H9 (cell line): ENCODE measurements at regions not wholly inside any gene's neighbourhood (a gene's known extent, or its start where the extent isn't known, plus 50 kb on each side); places are given as distances from the start of the nearest gene placed in this dataset.
"Not testable (repeated sequence)": the region's sequence is repeated elsewhere in the genome, so short reads cannot be mapped to it uniquely, and the experiment has no call there.

Experiments
- DNase-seq: peaks from one replicate; pipeline ENCODE4 v3.0.0-alpha.2; 2017
- H2AFZ ChIP-seq: one replicate; pipeline ENCODE4 v1.6.1; 2013; ENCODE audit warnings: mild to moderate bottlenecking, low read length, control low read depth, moderate library complexity
- H2AK5ac ChIP-seq: 2 replicates; pipeline ENCODE4 v1.6.1; 2013; ENCODE audit warnings: low read length, control low read depth, mixed read lengths; ENCODE audit not compliant: insufficient read length
- H2BK120ac ChIP-seq: one replicate; pipeline ENCODE4 v1.6.1; 2013; ENCODE audit warnings: low read depth, mild to moderate bottlenecking, low read length, control low read depth, inconsistent platforms; ENCODE audit not compliant: poor library complexity, severe bottlenecking
- H2BK12ac ChIP-seq: 2 replicates; pipeline ENCODE4 v1.6.1; 2013; ENCODE audit warnings: low read length, control low read depth, mixed read lengths, low read depth; ENCODE audit not compliant: insufficient read length
- H2BK15ac ChIP-seq: 2 replicates; pipeline ENCODE4 v1.6.1; 2013; ENCODE audit warnings: low read depth, low read length, control low read depth
- H2BK20ac ChIP-seq: one replicate; pipeline ENCODE4 v1.6.1; 2013; ENCODE audit warnings: low read depth, mild to moderate bottlenecking, low read length, control low read depth, inconsistent platforms; ENCODE audit not compliant: poor library complexity, severe bottlenecking
- H2BK5ac ChIP-seq: 2 replicates; pipeline ENCODE4 v1.6.1; 2013; ENCODE audit warnings: low read length, control low read depth, mixed read lengths; ENCODE audit not compliant: insufficient read length
- H3K14ac ChIP-seq: 2 replicates; pipeline ENCODE4 v1.6.1; 2013; ENCODE audit warnings: low read length, control low read depth; ENCODE audit not compliant: insufficient read depth
- H3K18ac ChIP-seq: 2 replicates; pipeline ENCODE4 v1.6.1; 2013; ENCODE audit warnings: low read depth, mild to moderate bottlenecking, mixed read lengths, low read length, control low read depth; ENCODE audit not compliant: insufficient read length
- H3K23ac ChIP-seq: 2 replicates; pipeline ENCODE4 v1.6.1; 2013; ENCODE audit warnings: low read length, control low read depth, mixed read lengths, low read depth; ENCODE audit not compliant: insufficient read length
- H3K23me2 ChIP-seq: 2 replicates; pipeline ENCODE4 v1.6.1; 2013; ENCODE audit warnings: low read depth, mild to moderate bottlenecking, mixed read lengths, low read length, control low read depth; ENCODE audit not compliant: insufficient read length, poor library complexity, severe bottlenecking
- H3K27ac ChIP-seq: 2 replicates; pipeline ENCODE4 v1.5.1; 2013; ENCODE audit warnings: low read length, control low read depth, mixed read lengths, low read depth; ENCODE audit not compliant: insufficient read length
- H3K27me3 ChIP-seq: 2 replicates; pipeline ENCODE4 v1.6.1; 2013; ENCODE audit warnings: low read length, control low read depth, inconsistent platforms; ENCODE audit not compliant: insufficient read depth
- H3K4ac ChIP-seq: 2 replicates; pipeline ENCODE4 v1.6.1; 2013; ENCODE audit warnings: low read depth, mild to moderate bottlenecking, control low read depth, inconsistent platforms, low read length, moderate library complexity
- H3K4me1 ChIP-seq: 2 replicates; pipeline ENCODE4 v1.6.1; 2013; ENCODE audit warnings: low read length, control low read depth, inconsistent platforms; ENCODE audit not compliant: insufficient read depth
- H3K4me2 ChIP-seq: 2 replicates; pipeline ENCODE4 v1.6.1; 2013; ENCODE audit warnings: low read length, control low read depth, mixed read lengths; ENCODE audit not compliant: insufficient read length, insufficient read depth
- H3K56ac ChIP-seq: 2 replicates; pipeline ENCODE4 v1.6.1; 2013; ENCODE audit warnings: low read depth, mild to moderate bottlenecking, mixed read lengths, low read length, control low read depth; ENCODE audit not compliant: insufficient read length
- H3K79me1 ChIP-seq: 2 replicates; pipeline ENCODE4 v1.6.1; 2013; ENCODE audit warnings: low read depth, mild to moderate bottlenecking, moderate library complexity, low read length, control low read depth, inconsistent platforms; ENCODE audit not compliant: insufficient read depth, poor library complexity, severe bottlenecking
- H3K79me2 ChIP-seq: 2 replicates; pipeline ENCODE4 v1.6.1; 2013; ENCODE audit warnings: low read length, control low read depth, inconsistent platforms; ENCODE audit not compliant: insufficient read depth
- H3K9ac ChIP-seq: 2 replicates; pipeline ENCODE4 v1.6.1; 2013; ENCODE audit warnings: low read length, control low read depth, mixed read lengths; ENCODE audit not compliant: insufficient read length; ENCODE audit errors: extremely low read depth
- H3K9me3 ChIP-seq: one replicate; pipeline ENCODE4 v1.6.1; 2013; ENCODE audit warnings: low read depth, low read length, inconsistent platforms; ENCODE audit not compliant: control insufficient read depth
- H3T11ph ChIP-seq: one replicate; pipeline ENCODE4 v1.6.1; 2013; ENCODE audit warnings: mild to moderate bottlenecking, low read length, control low read depth, inconsistent platforms
- H4K20me1 ChIP-seq: one replicate; pipeline ENCODE4 v1.6.1; 2013; ENCODE audit not compliant: control insufficient read depth, insufficient read length, insufficient read depth
- H4K5ac ChIP-seq: 2 replicates; pipeline ENCODE4 v1.6.1; 2013; ENCODE audit warnings: low read depth, mild to moderate bottlenecking, mixed read lengths, low read length, control low read depth; ENCODE audit not compliant: insufficient read length
- H4K8ac ChIP-seq: replicated peaks from 2 replicates; pipeline ENCODE4 v1.6.1; 2013; ENCODE audit warnings: low read length, control low read depth, mixed read lengths, low read depth; ENCODE audit not compliant: insufficient read length
- H4K91ac ChIP-seq: 2 replicates; pipeline ENCODE4 v1.6.1; 2013; ENCODE audit warnings: low read depth, mild to moderate bottlenecking, moderate library complexity, mixed read lengths, low read length, control low read depth; ENCODE audit not compliant: insufficient read length
- H3K27ac Mint-ChIP-seq, 3 experiments: 2 replicates in 2 of 3; 3 replicates in 1 of 3; pipeline ENCODE4 v1.8.0; 2020 to 2021; ENCODE audit warnings: mixed read lengths in 3 of 3, mild to moderate bottlenecking in 1 of 3, moderate library complexity in 1 of 3
- H3K27me3 Mint-ChIP-seq: 2 replicates; pipeline ENCODE4 v1.8.0; 2021; ENCODE audit warnings: low read depth, mild to moderate bottlenecking, moderate library complexity, mixed read lengths
- H3K36me3 Mint-ChIP-seq, 3 experiments: 2 replicates in 2 of 3; 3 replicates in 1 of 3; pipeline ENCODE4 v1.8.0; 2020 to 2021; ENCODE audit warnings: low read depth in 3 of 3, mixed read lengths in 3 of 3; ENCODE audit not compliant: insufficient read depth in 1 of 3
- H3K4me1 Mint-ChIP-seq, 2 experiments: 2 replicates each; pipeline ENCODE4 v1.8.0; 2020; ENCODE audit warnings: mixed read lengths in 2 of 2
- H3K4me3 Mint-ChIP-seq, 2 experiments: 2 replicates in 1 of 2; 3 replicates in 1 of 2; pipeline ENCODE4 v1.8.0; 2020 to 2021; ENCODE audit warnings: mild to moderate bottlenecking in 2 of 2, mixed read lengths in 2 of 2, moderate library complexity in 1 of 2
- H3K9me3 Mint-ChIP-seq, 2 experiments: 2 replicates in 1 of 2; 3 replicates in 1 of 2; pipeline ENCODE4 v1.8.0; 2020; ENCODE audit warnings: mild to moderate bottlenecking in 2 of 2, mixed read lengths in 2 of 2, moderate library complexity in 1 of 2
- WGBS: extraction: QIAGEN DNeasy Blood & Tissue Kit; methylation state at CpG from one replicate; pipeline ENCODE4 v1.1.7; 2013; ENCODE audit warnings: missing lambda C conversion rate, low lambda C conversion rate, mixed read lengths; ENCODE audit not compliant: insufficient read length; ENCODE audit errors: extremely low coverage; 5-methylcytosine and 5-hydroxymethylcytosine counted together

DNA sequence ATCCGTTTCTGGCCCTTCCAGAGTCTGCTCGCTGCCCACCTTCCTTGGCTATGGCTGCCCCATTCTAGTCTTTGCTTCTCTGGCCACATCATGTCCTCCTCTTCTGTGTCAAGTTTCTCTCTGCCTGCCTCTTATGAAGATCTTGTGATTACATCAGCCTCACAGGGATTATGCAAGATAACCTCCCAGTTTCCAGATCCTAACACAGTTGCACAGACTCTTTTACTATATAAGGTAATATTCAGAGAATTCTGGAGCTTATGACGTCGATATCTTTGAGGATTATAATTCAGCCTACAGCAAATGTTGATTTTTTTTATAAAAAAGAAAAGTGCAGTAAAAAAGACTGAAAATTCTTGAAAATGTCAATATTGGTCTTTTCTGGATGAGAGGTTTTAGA is 97.2 kb upstream of the CRYM start:
- not testable (repeated sequence) for H2AFZ ChIP-seq, H2BK12ac ChIP-seq, H4K8ac ChIP-seq, H3K18ac ChIP-seq, DNase-seq, H3T11ph ChIP-seq, H3K4me3 Mint-ChIP-seq, H3K4me2 ChIP-seq, H3K27ac Mint-ChIP-seq, H3K36me3 Mint-ChIP-seq, H4K5ac ChIP-seq, H3K9me3 ChIP-seq, H2BK5ac ChIP-seq, H3K4ac ChIP-seq, H3K79me2 ChIP-seq, H2BK120ac ChIP-seq, H2AK5ac ChIP-seq, H3K9ac ChIP-seq, H3K23me2 ChIP-seq, H2BK20ac ChIP-seq, H4K20me1 ChIP-seq, H2BK15ac ChIP-seq, H3K56ac ChIP-seq, H3K4me1 ChIP-seq, H3K27me3 ChIP-seq, H3K23ac ChIP-seq, H3K79me1 ChIP-seq, H3K27me3 Mint-ChIP-seq, H4K91ac ChIP-seq, H3K9me3 Mint-ChIP-seq, H3K14ac ChIP-seq, H3K27ac ChIP-seq
- H3K4me1 Mint-ChIP-seq, result peaks cover 9 to 13% of the 10 kb centered on the region in 2 experiments
- WGBS, result no CpG with 5 or more reads among the region's 4 CpGs

DNA sequence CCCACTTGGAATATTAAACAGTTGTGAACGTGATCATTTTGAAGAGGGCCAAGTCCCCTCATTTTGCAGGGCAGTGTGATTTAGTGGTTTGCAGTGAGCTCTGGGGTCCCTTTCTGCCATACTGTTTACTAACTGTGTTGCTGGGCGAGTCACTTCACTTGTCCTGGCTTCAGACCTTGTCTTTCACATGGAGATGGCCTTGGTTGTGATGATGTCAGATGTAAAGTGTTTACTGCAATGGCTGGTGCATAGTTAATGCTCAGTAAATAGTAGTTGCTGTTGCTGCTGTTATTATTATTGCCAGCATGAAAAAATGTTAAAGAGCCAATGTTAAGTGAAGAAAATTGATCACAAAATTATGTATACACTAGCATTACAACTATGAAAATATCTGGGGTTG is 95.4 kb upstream of the CRYM start:
- not testable (repeated sequence) for H4K5ac ChIP-seq, H3K36me3 Mint-ChIP-seq, H3K56ac ChIP-seq, H3K27me3 Mint-ChIP-seq, H2BK120ac ChIP-seq, H3K9ac ChIP-seq, H2BK5ac ChIP-seq, H3K23ac ChIP-seq, H3K18ac ChIP-seq, H3K4me1 ChIP-seq, H2BK15ac ChIP-seq, H4K8ac ChIP-seq, H3K79me1 ChIP-seq, H2AK5ac ChIP-seq, H3K4me2 ChIP-seq, H4K91ac ChIP-seq, H3K9me3 ChIP-seq, H3K27ac Mint-ChIP-seq, H3K9me3 Mint-ChIP-seq, H3K27ac ChIP-seq, H3K4ac ChIP-seq, H2BK20ac ChIP-seq, H3K4me3 Mint-ChIP-seq, H4K20me1 ChIP-seq, DNase-seq, H3K23me2 ChIP-seq, H3K79me2 ChIP-seq, H3K27me3 ChIP-seq, H2AFZ ChIP-seq, H2BK12ac ChIP-seq, H3T11ph ChIP-seq, H3K14ac ChIP-seq
- no CpG with 5 or more reads among the region's 2 CpGs for WGBS
- H3K4me1 Mint-ChIP-seq, result peaks cover 9 to 13% of the 10 kb centered on the region in 2 experiments
